H1 (cell line): ENCODE measurements at regions not wholly inside any gene's neighbourhood (a gene's known extent, or its start where the extent isn't known, plus 50 kb on each side); places are given as distances from the start of the nearest gene placed in this dataset.

Experiments
- CHD7 ChIP-seq: fragments of 300-600 bp; sonication (generic); IDR thresholded peaks from 2 replicates; pipeline ENCODE4 v1.7.1; 2012; ENCODE audit warnings: low read length, moderate library complexity, mild to moderate bottlenecking, inconsistent platforms; ENCODE audit not compliant: insufficient replicate concordance

- no peak for TF ChIP-seq CHD7
Measured at GRCh38 chr13:88085036-88085435, 413.9 kb downstream of the SLITRK5 start (continued).
